Superior temporal gyrus (tissue), 1 donor: ENCODE measurements at regions not wholly inside any gene's neighbourhood (a gene's known extent, or its start where the extent isn't known, plus 50 kb on each side); places are given as distances from the start of the nearest gene placed in this dataset.

Experiments
- DNase-seq: peaks from one replicate; pipeline ENCODE4 v3.0.0-alpha.2; 2016; ENCODE audit errors: extremely low spot score

- DNase-seq: no peak
Observed at GRCh38 chr5:109469896-109470662, 60.3 kb upstream of the PJA2 start.

DNA sequence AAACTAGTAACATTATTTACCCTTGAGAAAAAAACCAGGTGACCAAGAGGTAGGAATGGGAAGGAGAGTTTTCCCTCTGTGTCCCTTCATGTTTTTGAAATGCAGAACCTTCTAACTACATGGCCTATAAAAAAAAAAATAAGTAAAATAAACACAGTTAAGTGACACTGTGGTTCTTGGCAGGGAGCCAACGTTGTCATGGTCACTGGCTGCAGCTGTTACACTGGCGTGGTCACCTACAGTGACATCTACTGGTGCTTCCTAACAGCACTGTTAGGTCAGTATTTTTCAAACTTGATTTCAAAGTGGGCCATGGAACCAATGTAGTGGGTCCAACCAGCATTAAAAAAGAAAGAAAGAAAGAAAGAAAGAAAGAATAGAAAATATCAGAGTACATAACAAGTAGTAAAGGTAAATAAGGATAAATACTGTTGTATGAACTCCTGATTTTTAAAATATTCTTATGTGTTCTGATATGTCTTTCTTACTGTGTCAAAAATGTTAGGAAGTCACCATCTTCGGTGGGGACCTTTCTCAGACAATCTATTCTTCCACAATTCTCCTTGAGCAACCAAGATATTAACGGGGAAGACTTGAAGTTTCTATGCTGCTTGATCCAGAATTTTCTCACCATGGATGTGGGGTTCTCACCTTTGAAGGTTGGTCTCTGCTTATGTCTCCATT is 59.1 kb upstream of the PJA2 start:
- DNase-seq: peak; percentile 96

DNA sequence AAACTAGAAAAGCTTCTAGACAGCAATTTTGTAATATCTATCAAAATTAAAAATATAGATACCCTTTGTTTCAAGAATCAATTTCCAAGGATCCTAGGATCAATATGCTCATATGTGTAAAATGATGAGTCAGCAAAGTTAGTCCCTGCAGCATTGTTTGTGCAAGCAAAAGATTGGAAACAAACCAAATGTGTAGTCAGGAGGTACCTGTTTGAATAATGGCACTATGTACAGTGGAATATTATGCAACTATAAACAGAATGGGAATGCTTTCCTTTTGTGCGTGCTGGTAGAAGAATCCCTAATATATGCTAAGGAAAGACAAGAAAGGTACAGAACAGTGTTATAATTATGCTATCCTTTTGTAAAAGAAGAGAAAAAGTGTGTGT is 58.5 kb upstream of the PJA2 start:
- DNase-seq: no peak

GRCh38 chr5:109467058-109467457 is 57.3 kb upstream of the PJA2 start:
- DNase-seq: no peak
